ENCODE measurements at regions not wholly inside any gene's neighbourhood (a gene's known extent, or its start where the extent isn't known, plus 50 kb on each side); places are given as distances from the start of the nearest gene placed in this dataset.

GRCh38 chr2:82796132-82796531, 1662.9 kb downstream of the SUCLG1 start:
- DNase-seq (ENCODE audit: low read depth in 2 of 2): peak in 1 of 2 donors; percentile 40
- no peak for TF ChIP-seq CTCF (IDR thresholded peaks at IDR 0.05; ENCODE audit: low read depth, low read length)
- no peak overlapping the region for H3K4me3 ChIP-seq (replicated peaks in 1 of 2; ENCODE audit: low read depth in 2 of 2, low read length in 2 of 2)

GRCh38 chr2:82795446-82795845, 1663.6 kb downstream of the SUCLG1 start:
- TF ChIP-seq CTCF (IDR thresholded peaks at IDR 0.05; ENCODE audit: low read depth, low read length): no peak
- peak; percentile 83 to 84 for DNase-seq (ENCODE audit: low read depth in 2 of 2)
- H3K4me3 ChIP-seq (replicated peaks in 1 of 2; ENCODE audit: low read depth in 2 of 2, low read length in 2 of 2): no peak overlapping the region

GRCh38 chr2:82793711-82794435, 1665.2 kb downstream of the SUCLG1 start:
- no peak for TF ChIP-seq CTCF (IDR thresholded peaks at IDR 0.05; ENCODE audit: low read depth, low read length)
- DNase-seq (ENCODE audit: low read depth in 2 of 2): no peak
- H3K4me3 ChIP-seq (replicated peaks in 1 of 2; ENCODE audit: low read depth in 2 of 2, low read length in 2 of 2): no peak overlapping the region

GRCh38 chr2:82792316-82792715, 1666.8 kb downstream of the SUCLG1 start:
- no peak for DNase-seq (ENCODE audit: low read depth in 2 of 2)
- no peak for TF ChIP-seq CTCF (IDR thresholded peaks at IDR 0.05; ENCODE audit: low read depth, low read length)
- no peak overlapping the region for H3K4me3 ChIP-seq (replicated peaks in 1 of 2; ENCODE audit: low read depth in 2 of 2, low read length in 2 of 2)

- no peak overlapping the region for H3K4me3 ChIP-seq (replicated peaks in 1 of 2; ENCODE audit: low read depth in 2 of 2, low read length in 2 of 2)
- no peak for TF ChIP-seq CTCF (IDR thresholded peaks at IDR 0.05; ENCODE audit: low read depth, low read length)
- DNase-seq (ENCODE audit: low read depth in 2 of 2): peak; percentile 64 to 85
These were observed 1668.7 kb downstream of the SUCLG1 start for GRCh38 chr2:82790206-82791021.

- no peak for TF ChIP-seq CTCF (IDR thresholded peaks at IDR 0.05; ENCODE audit: low read depth, low read length)
- no peak overlapping the region for H3K4me3 ChIP-seq (replicated peaks in 1 of 2; ENCODE audit: low read depth in 2 of 2, low read length in 2 of 2)
- DNase-seq (ENCODE audit: low read depth in 2 of 2): peak; percentile 18 to 47
These were observed 1669.3 kb downstream of the SUCLG1 start for GRCh38 chr2:82789851-82790205.
